ENCODE measurements at regions not wholly inside any gene's neighbourhood (a gene's known extent, or its start where the extent isn't known, plus 50 kb on each side); places are given as distances from the start of the nearest gene placed in this dataset.

- no peaks in the 10 kb centered on the region for H3K79me1 ChIP-seq (ENCODE audit: insufficient read depth, low read depth, low read length, poor library complexity, severe bottlenecking)
- Mint-ChIP-seq H3K9me3 (no peaks in the 10 kb centered on the region), H3K27ac (peak overlapping the region; percentile 23 to 82 (median 69); a peak in 3 of 7 replicates), H3K4me1 (peaks cover 52 to 54% of the 10 kb centered on the region in 2 experiments), H3K36me3 (ENCODE audit: insufficient read depth in 1 of 3, low read depth in 3 of 3) (peaks cover 2 to 6% (median 5%) of the 10 kb centered on the region in 3 experiments; a peak in 3 of 7 replicates), H3K27me3 (ENCODE audit: low read depth) (no peaks in the 10 kb centered on the region), H3K4me3 (peak overlapping the region in 1 of 2 experiments; percentile 37; a peak in 1 of 5 replicates)
- no peak overlapping the region for H3K56ac ChIP-seq (ENCODE audit: insufficient read length, low read depth, low read length)
- H2BK12ac ChIP-seq (ENCODE audit: insufficient read length, low read depth, low read length), result no peak overlapping the region
- H3K9me3 ChIP-seq (ENCODE audit: control insufficient read depth, low read depth, low read length), result no peaks in the 10 kb centered on the region
- H4K20me1 ChIP-seq (ENCODE audit: control insufficient read depth, insufficient read depth, insufficient read length), result no peaks in the 10 kb centered on the region
- H3K27ac ChIP-seq (ENCODE audit: insufficient read length, low read depth, low read length), result no peak overlapping the region
- WGBS (ENCODE audit: extremely low coverage, insufficient read length, low lambda C conversion rate), result no CpG with 5 or more reads among the region's 22 CpGs
- TF ChIP-seq, protein P1, sequence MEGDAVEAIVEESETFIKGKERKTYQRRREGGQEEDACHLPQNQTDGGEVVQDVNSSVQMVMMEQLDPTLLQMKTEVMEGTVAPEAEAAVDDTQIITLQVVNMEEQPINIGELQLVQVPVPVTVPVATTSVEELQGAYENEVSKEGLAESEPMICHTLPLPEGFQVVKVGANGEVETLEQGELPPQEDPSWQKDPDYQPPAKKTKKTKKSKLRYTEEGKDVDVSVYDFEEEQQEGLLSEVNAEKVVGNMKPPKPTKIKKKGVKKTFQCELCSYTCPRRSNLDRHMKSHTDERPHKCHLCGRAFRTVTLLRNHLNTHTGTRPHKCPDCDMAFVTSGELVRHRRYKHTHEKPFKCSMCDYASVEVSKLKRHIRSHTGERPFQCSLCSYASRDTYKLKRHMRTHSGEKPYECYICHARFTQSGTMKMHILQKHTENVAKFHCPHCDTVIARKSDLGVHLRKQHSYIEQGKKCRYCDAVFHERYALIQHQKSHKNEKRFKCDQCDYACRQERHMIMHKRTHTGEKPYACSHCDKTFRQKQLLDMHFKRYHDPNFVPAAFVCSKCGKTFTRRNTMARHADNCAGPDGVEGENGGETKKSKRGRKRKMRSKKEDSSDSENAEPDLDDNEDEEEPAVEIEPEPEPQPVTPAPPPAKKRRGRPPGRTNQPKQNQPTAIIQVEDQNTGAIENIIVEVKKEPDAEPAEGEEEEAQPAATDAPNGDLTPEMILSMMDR (conservative IDR thresholded peaks at IDR 0.05), result no peak
- no peak overlapping the region for H2AK5ac ChIP-seq (ENCODE audit: insufficient read length, low read length)
- H3K23me2 ChIP-seq (ENCODE audit: insufficient read length, low read depth, low read length, poor library complexity, severe bottlenecking), result no peaks in the 10 kb centered on the region
- no peak overlapping the region for H2BK15ac ChIP-seq (ENCODE audit: low read depth, low read length)
- H2BK5ac ChIP-seq (ENCODE audit: insufficient read length, low read length), result no peak overlapping the region
- no peak overlapping the region for H3K4me2 ChIP-seq (ENCODE audit: insufficient read depth, insufficient read length, low read length)
- no peak overlapping the region for H2AFZ ChIP-seq (ENCODE audit: low read length)
- no peak overlapping the region for H3K9ac ChIP-seq (ENCODE audit: extremely low read depth, insufficient read length, low read length)
- H4K8ac ChIP-seq (replicated peaks; ENCODE audit: insufficient read length, low read depth, low read length), result no peak overlapping the region
- H3K4me1 ChIP-seq (ENCODE audit: insufficient read depth, low read length), result peaks cover 28% of the 10 kb centered on the region
- H2BK20ac ChIP-seq (ENCODE audit: low read depth, low read length, poor library complexity, severe bottlenecking), result no peak overlapping the region
- H2BK120ac ChIP-seq (ENCODE audit: low read depth, low read length, poor library complexity, severe bottlenecking), result no peak overlapping the region
- H3T11ph ChIP-seq (ENCODE audit: low read length), result no peak overlapping the region
- no peak overlapping the region for H3K23ac ChIP-seq (ENCODE audit: insufficient read length, low read depth, low read length)
- H3K4ac ChIP-seq (ENCODE audit: low read depth, low read length), result no peak overlapping the region
- no peak overlapping the region for H4K91ac ChIP-seq (ENCODE audit: insufficient read length, low read depth, low read length)
- 0 out of 2 replicates have a peak overlapping the region, but pooled peaks have one; percentile 29 for H3K14ac ChIP-seq (ENCODE audit: insufficient read depth, low read length)
- no peak for DNase-seq
- peak overlapping the region; percentile 61 for H3K18ac ChIP-seq (ENCODE audit: insufficient read length, low read depth, low read length)
- 0 out of 2 replicates have a peak, but pooled peaks cover 2% of the 10 kb centered on the region for H3K79me2 ChIP-seq (ENCODE audit: insufficient read depth, low read length)
- no peak overlapping the region for H4K5ac ChIP-seq (ENCODE audit: insufficient read length, low read depth, low read length)
- H3K27me3 ChIP-seq (ENCODE audit: insufficient read depth, low read length), result no peaks in the 10 kb centered on the region
These were observed 149.7 kb downstream of the PRL start for GRCh38 chr6:22146931-22147701.
